ENCODE measurements at regions not wholly inside any gene's neighbourhood (a gene's known extent, or its start where the extent isn't known, plus 50 kb on each side); places are given as distances from the start of the nearest gene placed in this dataset.

- no peak for TF ChIP-seq CTCF (conservative IDR thresholded peaks at IDR 0.05; ENCODE audit: low read depth, low read length)
- no peak for TF ChIP-seq EZH2 (IDR thresholded peaks at IDR 0.05; ENCODE audit: borderline replicate concordance, low read depth, low read length, poor library complexity, severe bottlenecking)
Measured at GRCh38 chr15:70461017-70461416, 302.3 kb downstream of the UACA start.

Measured in A673 (cell line).